ENCODE measurements at regions not wholly inside any gene's neighbourhood (a gene's known extent, or its start where the extent isn't known, plus 50 kb on each side); places are given as distances from the start of the nearest gene placed in this dataset.

DNA sequence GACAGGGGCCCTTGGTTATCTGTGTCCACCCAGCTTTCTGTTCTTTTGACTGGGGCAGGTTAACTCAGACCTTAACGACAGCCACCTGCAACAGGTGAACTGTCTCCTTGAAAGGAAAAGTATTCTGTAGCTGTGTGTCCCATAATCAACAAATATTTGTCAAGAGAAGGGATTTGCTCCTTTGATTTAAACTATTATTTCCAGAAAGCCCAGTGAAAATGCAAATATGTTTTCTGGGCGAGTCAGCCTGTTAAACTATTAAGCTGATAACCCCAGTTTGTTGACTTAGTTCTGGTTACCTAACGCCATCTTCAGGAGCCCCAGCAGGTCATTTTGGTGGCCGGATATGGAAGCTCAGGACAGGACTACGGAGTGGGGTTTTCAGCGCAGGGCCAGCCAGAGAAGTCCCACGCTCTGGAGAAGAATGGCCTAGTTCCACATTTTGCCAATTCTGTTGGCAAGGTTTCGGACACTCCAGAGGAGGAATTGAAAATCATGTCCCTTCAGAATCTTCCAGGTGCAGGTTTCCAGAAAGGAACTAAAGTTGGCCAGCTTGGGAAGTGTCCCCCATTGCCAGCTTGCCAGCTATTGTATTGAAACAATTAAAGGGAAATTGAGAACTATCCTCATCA, 54.5 kb downstream of the ADRA2A start:
- no peak for DNase-seq

GRCh38 chr10:111137007-111137406, 60.2 kb downstream of the ADRA2A start:
- DNase-seq: no peak

DNA sequence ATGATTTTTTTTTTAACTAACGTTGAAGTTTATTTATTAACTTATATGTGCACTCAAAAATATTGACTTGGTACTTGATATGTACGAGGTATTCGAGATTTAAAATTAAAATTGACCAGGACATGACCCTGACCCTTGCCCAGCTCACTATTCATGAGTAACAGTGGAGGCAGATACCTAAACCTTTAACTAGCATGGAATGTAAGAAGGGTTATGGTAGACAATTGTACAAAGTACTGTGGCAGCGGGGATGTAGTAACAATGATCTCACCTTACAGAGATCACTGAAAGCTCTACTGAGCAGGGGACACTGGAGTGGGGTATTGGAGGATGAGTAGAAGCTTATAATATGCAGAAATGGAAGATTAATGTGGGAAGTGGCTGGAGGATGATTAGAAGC, 60.8 kb downstream of the ADRA2A start:
- DNase-seq: no peak

GRCh38 chr10:111138544-111138943, 61.7 kb downstream of the ADRA2A start:
- no peak for DNase-seq

DNA sequence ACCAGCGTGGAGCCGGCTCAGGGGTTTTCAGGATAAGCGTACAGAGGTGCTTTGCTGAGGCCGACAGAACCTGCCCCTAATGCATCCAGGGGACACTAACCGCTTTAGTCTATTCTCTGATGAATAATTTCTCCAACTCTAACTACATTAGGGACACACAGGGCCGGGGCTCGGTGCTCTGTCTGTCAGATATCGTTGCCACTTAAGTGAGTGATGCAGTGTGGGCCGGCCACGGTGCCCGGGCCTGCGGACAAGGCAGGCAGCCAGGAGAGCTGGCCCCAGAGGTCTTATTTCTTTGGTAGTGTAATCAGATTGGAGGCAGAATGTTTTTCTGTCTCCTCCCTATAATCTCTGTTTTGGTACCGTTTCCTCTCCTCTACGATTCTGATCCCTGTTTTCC, 62.7 kb downstream of the ADRA2A start:
- no peak for DNase-seq

- DNase-seq: no peak
Measured at GRCh38 chr10:111142092-111142768, 65.4 kb downstream of the ADRA2A start.

GRCh38 chr10:111146025-111146640, 69.3 kb downstream of the ADRA2A start:
- DNase-seq: no peak

DNA sequence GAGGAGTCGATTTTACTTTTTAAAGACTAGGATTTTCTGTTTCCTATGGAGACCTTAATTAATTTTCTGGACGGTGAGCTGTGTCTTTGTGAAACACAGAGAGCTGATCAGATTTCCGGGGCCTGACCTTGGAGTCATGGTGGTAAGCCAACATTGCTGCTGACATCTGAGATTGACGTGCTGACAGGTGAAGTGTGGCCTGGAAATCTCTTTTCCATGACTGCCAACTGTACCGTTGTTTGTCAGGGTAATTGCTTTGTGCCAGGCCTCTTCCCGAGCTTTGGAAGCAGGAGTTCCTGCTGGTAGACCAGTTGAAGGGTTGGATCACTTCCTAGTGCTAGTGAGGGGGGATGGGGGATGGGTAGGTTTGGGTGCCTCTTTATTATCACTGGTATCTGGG, 71.2 kb downstream of the ADRA2A start:
- no peak for DNase-seq

DNA sequence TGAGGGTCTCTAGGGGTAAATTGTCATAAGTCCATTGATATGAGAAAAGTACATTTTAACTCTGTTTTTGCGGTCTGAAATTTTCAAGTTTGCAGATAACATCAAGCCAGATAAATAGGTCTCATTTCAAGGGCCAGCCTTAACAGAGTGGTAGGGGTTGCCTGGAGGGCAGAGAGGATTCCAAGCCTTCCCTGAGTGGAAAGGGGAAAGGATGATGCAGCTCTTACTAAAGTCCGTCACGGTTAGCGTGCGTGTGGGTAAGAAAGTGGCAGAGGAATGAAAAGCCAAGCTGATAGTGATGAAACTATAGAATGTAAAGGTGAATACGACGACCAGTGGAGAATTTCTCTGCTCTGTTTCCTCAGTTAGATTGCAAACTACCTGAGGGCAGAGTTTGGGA, 71.6 kb downstream of the ADRA2A start:
- DNase-seq: no peak

GRCh38 chr10:111150691-111151090, 73.9 kb downstream of the ADRA2A start:
- no peak for DNase-seq

- DNase-seq: no peak
Measured at GRCh38 chr10:111151595-111152307, 74.9 kb downstream of the ADRA2A start.

DNA sequence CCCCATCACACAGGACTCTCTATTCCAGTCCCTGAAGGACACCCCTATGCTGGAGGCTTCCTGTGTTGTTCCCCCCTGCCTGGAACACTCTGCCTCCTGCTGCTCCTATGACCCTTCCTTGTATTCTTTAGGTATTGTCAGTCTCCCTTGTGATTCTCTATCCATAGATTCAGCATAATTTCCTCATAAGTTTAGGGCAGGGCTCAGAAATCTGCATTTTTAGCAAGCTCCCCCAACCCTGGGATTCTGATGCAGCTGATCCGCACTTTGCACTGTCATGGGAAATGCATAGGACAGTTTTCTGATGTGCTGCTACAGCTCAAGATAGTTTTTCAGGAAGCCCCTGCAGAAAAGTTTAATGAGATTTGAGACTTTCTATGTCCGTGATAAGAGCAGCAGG, 79.9 kb downstream of the ADRA2A start:
- no peak for DNase-seq

GRCh38 chr10:111158595-111158994, 81.8 kb downstream of the ADRA2A start:
- DNase-seq: no peak

GRCh38 chr10:111161109-111161874, 84.5 kb downstream of the ADRA2A start:
- no peak for DNase-seq

GRCh38 chr10:111171183-111171582, 94.4 kb downstream of the ADRA2A start:
- DNase-seq: no peak

DNA sequence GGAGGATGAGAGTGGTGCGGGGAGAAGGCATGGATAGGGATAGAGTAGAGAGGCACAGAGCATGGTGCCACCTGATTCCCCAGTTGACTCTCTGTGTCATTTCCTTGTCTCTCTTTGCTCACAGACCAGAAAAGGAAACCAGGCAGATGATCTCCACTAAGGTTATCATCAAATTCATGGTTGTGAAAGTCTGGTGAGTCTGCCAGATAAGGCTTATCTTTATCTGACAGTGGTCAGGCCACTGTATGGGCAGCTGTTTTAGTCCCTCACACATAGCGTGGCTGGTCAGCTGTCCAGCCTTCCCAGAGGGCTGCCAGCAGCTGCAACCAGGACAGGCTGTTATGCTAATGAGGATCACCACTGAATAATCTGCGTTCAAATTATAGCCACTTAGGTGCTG, 99.0 kb downstream of the ADRA2A start:
- no peak for DNase-seq

GRCh38 chr10:111177379-111177778, 100.5 kb downstream of the ADRA2A start:
- no peak for DNase-seq

GRCh38 chr10:111179514-111179913, 102.7 kb downstream of the ADRA2A start:
- no peak for DNase-seq

DNA sequence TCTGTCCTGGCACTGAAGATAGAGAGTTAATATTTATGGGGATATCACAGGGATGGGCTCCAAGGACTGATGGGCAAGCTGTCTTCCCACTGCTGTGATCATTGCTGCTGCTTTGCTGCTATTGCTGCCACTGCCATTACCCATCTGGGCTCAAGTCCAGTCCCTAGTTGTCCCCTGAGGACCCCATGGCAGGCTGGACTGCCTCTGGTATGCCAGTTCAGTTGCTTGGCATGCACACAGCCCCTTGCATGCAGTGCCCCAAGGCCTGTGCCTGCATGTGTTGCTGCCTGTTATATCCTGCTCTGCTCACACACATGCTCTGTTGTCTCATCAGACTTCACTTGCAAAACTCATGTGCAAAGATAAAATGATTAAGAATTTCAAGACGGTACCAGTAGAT, 109.5 kb downstream of the ADRA2A start:
- DNase-seq: no peak

DNA sequence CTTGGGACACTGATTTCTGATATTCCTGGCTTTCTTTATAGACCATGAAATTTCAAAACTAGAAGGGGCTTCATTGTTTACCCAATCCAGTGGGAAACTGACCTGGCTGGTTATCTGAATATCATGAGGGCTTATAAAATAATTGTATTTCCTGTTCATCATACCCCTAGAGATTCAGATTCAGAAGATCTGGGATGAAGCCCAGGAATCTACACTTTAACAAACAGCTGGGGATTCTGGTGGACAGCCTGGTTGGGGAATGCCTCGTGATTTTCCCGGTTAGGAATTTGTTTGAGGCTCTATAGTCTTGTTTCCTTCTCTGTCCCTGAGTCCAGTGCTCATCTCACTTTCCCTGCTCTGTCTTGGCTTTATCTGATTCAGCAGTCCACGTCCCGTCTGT, 110.3 kb downstream of the ADRA2A start:
- DNase-seq: no peak

DNA sequence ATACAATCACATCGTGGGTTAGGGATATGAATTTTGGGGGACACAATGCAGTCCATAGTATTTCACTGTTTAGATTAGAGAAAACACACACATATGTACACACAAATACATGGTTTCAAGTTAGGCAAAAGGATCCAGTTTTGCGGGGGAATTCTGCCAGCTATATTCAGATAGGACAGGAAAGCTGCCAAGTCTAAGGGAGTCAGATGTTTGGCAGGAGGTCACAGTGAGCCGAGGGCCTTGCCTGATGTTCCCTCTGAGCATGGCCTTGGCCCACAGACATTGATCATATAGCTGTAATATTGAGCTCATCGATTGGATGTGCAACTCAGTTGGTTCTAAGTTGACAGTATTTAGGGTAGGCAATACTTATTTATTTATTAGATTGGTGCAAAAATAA, 122.8 kb downstream of the ADRA2A start:
- DNase-seq: no peak

DNA sequence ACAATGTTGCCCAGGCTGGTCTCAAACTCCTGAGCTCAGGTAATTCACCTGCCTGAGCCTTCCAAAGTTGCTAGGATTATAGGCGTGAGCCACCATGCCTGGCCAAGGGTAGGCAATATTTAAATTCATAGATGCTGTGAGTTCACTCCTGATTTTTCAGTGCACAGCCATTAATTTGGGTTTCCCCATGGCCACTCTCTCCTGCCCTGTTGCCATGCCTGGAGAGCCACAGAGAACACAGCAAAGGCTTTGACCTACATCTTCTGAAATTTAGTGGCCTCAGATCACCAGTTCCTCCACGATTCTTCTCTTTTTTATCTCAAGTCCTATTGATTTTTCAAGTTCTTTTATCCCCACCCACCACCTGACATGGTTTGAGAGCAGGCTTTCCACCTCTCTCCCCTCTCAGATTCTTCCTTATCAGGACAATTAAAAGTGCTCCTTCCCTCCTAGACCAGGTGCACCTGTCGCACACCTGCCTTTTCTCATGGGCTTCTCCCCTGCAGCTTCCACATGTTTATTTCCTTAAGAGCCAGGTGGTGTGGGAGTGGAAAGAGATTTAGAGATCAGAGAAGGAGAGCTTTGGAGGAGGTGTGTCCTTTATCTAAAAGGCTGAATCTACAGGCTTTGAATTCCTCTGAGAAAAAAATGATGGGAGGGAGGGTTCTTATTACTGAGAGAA, 123.8 kb downstream of the ADRA2A start:
- no peak for DNase-seq

DNA sequence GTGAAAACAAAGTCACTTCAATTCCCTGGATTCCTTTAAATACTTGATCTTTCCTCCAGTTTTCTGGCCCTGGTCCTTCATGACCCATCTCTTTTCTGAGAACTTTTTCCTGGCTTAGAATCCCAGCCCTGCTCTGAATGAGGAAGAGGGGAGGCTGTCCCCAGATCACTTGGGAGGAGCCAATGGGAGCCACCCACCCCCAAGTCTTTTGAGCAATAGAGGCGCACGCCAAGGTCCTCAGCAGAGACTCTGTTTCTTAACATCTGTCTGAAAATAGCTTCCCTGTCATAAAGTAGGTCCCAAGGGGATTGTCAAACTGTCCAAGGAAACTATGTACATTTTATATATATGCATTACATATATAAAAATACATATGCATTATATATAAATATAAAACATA, 126.8 kb downstream of the ADRA2A start:
- no peak for DNase-seq

Data from NCI-H2081 (cell line).